NCI-H345 (cell line): ENCODE measurements at regions not wholly inside any gene's neighbourhood (a gene's known extent, or its start where the extent isn't known, plus 50 kb on each side); places are given as distances from the start of the nearest gene placed in this dataset.

Source experiments
- DNase-seq: peaks from one replicate; lab custom pipeline; 2025; lab: John Stamatoyannopoulos, UW

DNA sequence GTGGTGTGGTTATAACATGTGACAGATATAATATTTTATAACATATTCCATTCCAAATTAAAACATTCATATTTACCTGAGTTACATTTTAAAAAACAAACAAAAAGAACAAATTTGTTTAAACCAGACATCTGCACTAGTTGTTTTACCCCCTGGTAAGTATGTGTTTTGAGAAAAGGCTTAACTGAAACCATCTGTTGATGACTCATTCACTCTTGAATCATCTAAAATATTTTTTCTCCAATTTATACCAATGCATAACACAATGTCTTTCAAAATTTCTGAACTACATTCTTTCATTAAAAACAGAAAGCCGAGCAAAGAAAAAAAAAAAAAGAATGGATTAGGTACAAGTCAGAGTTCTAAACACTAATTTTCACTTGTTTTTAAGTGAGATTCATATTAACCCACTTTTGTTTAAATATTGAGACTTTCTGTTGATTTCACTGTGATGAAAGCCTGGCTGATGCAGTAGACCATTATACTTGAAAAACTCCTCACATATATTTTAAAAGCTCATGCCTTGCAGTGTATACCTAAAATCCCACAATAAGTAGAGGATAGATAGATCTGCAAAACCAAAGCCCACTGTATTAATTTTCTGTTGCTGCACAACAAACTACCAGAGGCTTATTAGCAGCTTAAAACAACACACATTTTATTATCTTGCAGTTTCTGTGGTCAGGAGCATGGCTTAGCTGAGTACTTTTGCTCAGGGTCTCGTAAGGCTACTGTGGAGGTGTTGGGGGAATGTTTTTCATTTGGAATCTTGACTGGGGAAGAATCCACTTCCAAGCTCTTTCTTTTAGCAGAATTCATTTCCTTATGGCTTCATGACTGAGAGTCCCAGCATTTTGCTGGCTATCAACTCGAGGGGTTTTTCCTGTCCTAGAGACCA, 221.5 kb downstream of the PCDH18 start:
- DNase-seq: no peak

- DNase-seq: no peak
Measured at GRCh38 chr4:137310166-137310565, 222.1 kb downstream of the PCDH18 start.

DNA sequence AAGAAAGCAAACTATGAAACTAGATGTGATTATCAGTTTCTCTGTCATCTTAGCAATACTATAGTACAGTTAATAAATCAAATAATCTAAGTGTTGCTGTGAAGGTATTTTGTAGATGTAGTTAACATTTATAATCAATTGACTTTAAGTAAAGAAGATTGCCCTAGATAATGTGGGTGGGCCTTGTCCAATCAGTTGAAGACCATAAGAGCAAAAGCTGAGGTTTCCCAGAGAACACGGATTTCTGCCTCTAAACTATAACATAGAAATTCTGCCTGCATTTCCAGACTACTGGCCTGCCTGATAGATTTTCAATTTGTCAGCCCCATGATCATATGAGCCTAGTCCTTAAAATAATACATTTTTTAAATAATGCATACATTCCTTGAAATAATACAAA, 222.9 kb downstream of the PCDH18 start:
- DNase-seq: no peak

DNA sequence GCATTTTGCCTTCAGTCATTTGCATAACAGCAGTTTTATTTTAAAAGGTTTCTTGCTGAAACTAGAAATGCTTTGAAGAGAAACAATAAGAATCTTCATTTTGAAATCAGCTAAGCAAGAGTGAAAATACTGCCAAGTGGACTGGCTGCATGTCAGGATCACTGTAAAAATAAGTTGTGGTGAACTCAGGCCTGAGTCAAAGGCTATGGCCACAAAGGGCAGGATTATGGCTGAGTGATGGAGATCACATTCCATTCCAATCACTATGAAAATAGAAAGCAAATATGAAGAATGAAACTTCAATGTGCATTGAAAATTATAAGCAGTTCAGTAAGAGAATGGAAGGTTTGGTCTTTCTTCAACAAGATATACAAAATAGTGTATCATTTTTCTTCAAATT, 224.5 kb downstream of the PCDH18 start:
- DNase-seq: no peak

DNA sequence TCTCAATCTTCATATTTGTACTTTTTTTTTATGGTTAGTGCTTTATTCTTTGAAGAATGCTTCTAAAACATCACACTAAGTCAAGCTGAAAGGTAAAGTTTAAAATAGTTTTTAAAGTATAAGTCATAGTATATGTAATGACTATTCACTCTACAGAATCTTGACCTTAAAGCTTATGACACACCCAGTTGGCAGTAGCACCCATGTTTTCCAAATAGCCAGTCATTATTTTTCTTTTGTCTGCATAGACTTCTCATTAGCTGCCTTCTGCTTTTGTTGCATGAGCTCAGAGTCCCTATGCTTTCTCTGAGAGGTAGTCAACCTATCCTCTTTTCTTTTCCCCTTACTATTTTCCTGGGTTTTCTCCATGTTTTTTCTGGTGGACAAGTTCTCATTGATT, 231.5 kb downstream of the PCDH18 start:
- no peak for DNase-seq

DNA sequence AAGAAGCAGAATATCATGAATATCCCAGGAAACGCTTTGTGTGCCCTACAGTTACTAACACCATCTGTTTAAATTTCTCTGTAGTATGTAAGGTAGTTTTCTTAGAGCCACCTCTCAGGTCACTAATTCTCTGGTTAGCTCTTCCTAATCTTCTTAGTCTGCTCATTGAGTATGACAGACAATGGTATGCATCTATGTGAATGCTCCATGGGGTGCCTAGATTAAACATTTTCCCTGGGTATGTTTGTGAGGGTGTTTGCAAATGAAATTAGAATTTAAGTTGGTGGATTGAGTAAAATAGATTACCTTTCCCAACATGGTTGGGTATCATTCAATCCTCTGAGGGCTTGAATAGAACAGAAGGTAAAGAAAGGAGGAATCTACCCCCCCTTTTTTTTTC, 233.0 kb downstream of the PCDH18 start:
- no peak for DNase-seq

GRCh38 chr4:137293281-137293680, 239.0 kb downstream of the PCDH18 start:
- no peak for DNase-seq

GRCh38 chr4:137283737-137284136, 248.6 kb downstream of the PCDH18 start:
- peak; percentile 5 for DNase-seq

DNA sequence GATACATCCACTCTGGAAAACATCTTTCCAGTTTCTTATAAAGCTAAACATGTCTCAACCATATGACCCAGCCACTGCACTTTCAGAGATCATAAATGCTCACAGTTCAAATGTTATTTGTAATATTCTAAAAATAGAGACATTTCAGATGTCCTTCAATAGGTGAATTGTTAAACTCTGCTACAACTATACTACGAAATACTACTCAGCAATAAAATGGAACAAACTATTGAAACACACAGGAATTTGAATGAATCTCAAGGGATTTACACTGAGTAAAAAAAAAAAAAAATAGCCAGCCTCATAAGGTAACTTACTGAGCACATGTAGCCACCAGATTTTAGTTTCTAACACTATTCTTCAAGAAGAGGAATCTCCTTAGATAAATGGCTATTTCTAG, 253.9 kb downstream of the PCDH18 start:
- no peak for DNase-seq

- DNase-seq: no peak
Measured at GRCh38 chr4:137274404-137274803, 257.9 kb downstream of the PCDH18 start.

DNA sequence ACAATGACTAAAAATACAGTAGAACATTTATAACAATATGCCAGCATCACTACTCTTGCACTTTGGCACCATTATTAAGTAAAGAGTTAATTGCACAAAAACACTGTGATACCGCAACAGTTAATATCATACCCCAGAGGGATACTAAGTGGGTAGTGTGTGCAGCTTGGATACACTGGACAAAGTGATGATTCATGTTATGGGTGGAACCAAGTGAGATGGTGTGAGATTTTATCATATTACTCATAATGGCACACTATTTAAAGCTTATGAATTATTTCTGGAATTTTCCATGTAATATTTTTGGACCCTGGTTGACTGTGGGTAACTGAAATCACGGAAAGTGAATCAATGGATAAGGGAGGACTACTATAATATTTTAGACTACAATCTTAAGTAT, 265.3 kb downstream of the PCDH18 start:
- no peak for DNase-seq

DNA sequence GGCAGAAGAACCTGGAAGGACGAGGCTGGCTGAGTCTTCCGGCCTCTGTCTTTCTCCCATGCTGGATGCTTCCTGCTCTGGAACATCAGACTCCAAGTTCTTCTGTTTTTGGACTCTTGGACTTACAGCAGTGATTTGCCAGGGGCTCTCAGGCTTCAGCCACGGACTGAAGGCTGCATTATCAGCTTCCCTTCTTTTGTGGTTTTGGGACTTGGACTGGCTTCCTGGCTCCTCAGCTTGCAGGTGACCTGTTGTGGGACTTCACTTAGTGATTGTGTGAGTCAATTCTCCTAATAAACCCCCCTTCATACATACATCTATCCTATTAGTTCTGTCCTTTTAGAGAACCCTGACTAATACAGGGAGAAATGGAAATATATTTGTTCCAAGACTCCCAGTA, 265.8 kb downstream of the PCDH18 start:
- DNase-seq: no peak

DNA sequence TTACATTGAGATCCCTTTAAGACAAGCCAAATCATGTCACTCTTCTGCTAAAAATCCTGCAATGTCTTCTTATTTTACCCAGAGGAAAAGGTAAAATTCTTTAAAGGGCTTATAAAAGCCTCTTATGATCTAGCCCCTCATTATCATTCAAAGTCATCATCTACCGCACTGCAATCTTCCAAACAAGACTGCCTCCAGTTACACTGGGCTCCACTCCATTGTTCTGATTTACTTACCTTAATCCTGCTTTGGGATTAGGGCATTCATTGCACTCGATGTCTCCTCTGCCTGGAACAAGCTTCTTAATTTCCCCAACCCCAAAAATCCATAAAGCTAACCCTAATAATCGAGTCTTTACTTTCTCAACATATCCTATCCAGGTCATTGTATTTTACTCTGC, 269.1 kb downstream of the PCDH18 start:
- no peak for DNase-seq

- no peak for DNase-seq
Measured at GRCh38 chr4:137253949-137254348, 278.3 kb downstream of the PCDH18 start.

DNA sequence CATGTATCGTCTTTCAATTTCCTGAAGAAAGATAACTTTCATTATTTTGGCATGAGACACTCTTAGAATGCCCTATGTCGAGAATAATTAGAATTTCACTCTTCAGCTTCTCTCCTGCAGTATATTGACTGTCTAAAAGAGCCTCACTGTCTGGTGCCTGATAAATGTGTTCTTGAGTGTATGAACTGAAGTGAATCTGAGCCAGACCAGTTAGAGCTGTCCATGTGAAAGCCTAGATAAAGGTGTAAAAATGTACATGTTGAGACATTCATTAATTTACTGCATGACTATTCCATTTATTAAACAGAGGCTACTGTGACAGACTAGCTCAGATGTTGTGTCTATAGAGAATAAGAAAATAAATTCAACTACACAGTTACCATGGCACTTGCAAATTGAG, 283.2 kb downstream of the PCDH18 start:
- DNase-seq: no peak

DNA sequence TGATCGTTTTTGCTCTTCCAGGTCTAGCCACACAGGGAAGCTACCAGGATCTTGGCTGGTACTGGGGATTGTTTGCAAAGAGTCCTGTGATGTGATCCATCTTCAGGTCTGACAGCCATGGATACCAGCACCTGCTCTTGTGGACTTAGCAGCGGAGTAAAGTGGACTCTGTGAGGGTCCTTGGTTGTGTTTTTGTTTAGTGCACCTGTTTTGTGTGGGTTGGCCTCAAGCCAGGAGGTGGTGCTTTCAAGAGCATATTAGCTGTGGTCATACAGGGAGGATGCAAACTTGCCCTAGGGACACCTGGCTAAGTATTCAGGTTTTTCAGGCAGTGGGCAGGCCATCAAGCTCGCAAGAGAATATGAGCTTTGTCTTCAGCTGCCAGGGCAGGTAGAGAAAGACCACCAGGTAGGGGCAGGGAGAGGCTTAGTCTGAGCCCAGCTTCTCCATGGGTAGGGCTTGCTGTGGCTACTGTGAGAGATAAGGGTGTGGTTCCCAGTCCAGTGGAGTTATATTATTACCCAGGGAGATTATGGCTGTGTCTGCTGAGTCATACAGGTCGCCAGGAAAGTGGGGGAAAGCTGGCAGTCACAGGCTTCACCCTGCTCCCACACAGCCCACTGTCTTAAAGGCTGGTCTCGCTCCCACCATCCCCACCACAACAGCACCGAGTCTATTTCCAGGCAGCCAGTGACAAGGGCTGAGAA, 293.7 kb downstream of the PCDH18 start:
- DNase-seq: peak; percentile 86

GRCh38 chr4:137226900-137227299, 305.4 kb downstream of the PCDH18 start:
- DNase-seq: no peak

DNA sequence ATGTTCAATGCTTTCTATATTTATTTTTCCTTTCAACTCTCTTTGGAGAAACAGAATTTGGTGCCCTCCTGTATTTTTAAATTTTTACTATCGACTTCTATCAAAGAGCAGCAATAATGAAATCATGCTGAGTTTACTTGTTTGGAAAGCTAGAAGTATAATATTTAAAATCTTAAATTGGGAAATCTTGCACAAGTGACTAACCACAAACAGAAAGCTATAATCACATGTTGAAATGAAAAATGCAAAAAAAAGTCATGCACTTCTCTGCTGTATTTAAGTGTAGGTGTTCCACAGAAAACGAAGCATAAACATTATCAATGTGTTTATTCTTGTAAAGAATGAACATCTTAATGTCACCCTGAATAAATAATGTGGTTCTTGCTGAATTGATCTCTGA, 306.1 kb downstream of the PCDH18 start:
- DNase-seq: no peak

GRCh38 chr4:137213372-137214173, 318.7 kb downstream of the PCDH18 start:
- DNase-seq: no peak

DNA sequence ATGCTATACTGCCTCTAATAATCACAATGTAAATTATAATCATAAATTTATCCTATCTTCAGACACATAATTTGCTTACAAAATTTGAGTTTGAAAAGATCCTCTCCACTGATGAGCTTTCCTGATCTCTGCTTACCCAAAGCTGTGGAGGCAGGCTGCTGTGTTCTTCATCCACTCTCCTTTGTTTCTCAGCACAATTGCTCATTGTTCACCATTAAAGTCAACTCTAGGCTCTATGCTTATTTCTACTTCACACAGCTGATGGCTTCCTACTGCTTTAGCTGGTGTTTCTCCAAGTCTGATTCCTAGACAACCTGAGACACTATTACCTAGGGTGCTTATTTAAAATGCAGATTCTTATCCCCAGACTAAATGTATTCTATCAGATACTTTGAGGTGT, 319.7 kb downstream of the PCDH18 start:
- no peak for DNase-seq

GRCh38 chr4:137209240-137209639, 323.1 kb downstream of the PCDH18 start:
- no peak for DNase-seq

GRCh38 chr4:137206781-137207180, 325.5 kb downstream of the PCDH18 start:
- no peak for DNase-seq

- no peak for DNase-seq
Measured at GRCh38 chr4:137203601-137204000, 328.7 kb downstream of the PCDH18 start.
